Astrocyte (in vitro differentiated cells and primary cell): ENCODE measurements at regions not wholly inside any gene's neighbourhood (a gene's known extent, or its start where the extent isn't known, plus 50 kb on each side); places are given as distances from the start of the nearest gene placed in this dataset.

ENCODE experiments used
- DNase-seq: peaks from one replicate; pipeline ENCODE4 v3.0.0-alpha.2; 2010; ENCODE audit warnings: low read depth
- FAIRE-seq: peaks from 2 replicates; lab custom pipeline; 2011; peaks lifted over from hg19 to GRCh38; lab: Jason Lieb, UNC
- H2AFZ ChIP-seq: 2 replicates; pipeline ENCODE4 v1.6.0; 2012; ENCODE audit warnings: low read depth, low read length, inconsistent platforms
- H3K27ac ChIP-seq: 2 replicates; pipeline ENCODE4 v1.5.1; 2011; ENCODE audit warnings: low read depth, low read length, inconsistent platforms
- H3K27me3 ChIP-seq: 2 replicates; pipeline ENCODE4 v1.6.0; 2011; ENCODE audit warnings: low read length, inconsistent platforms; ENCODE audit not compliant: insufficient read depth
- H3K36me3 ChIP-seq: 2 replicates; pipeline ENCODE4 v1.5.1; 2011; ENCODE audit warnings: low read length, inconsistent platforms; ENCODE audit not compliant: insufficient read depth
- H3K4me1 ChIP-seq: 2 replicates; pipeline ENCODE4 v1.5.1; 2011; ENCODE audit warnings: low read length, inconsistent platforms; ENCODE audit not compliant: insufficient read depth
- H3K4me2 ChIP-seq: 2 replicates; pipeline ENCODE4 v1.6.0; 2012; ENCODE audit warnings: low read length, inconsistent platforms
- H3K4me3 ChIP-seq: 2 replicates; pipeline ENCODE4 v1.5.1; 2011; ENCODE audit warnings: low read depth, mild to moderate bottlenecking, low read length, inconsistent platforms; ENCODE audit not compliant: insufficient read depth
- H3K79me2 ChIP-seq: 2 replicates; pipeline ENCODE4 v1.6.0; 2012; ENCODE audit warnings: mild to moderate bottlenecking, low read length, inconsistent platforms; ENCODE audit not compliant: insufficient read depth
- H3K9ac ChIP-seq: 2 replicates; pipeline ENCODE4 v1.6.0; 2012; ENCODE audit warnings: mild to moderate bottlenecking, low read length, inconsistent platforms
- H3K9me3 ChIP-seq: 2 replicates; pipeline ENCODE4 v1.5.1; 2012; ENCODE audit warnings: low read depth, mild to moderate bottlenecking, low read length, inconsistent platforms; ENCODE audit not compliant: insufficient read depth
- H4K20me1 ChIP-seq: 2 replicates; pipeline ENCODE4 v1.6.0; 2012; ENCODE audit warnings: low read length, inconsistent platforms; ENCODE audit not compliant: insufficient read depth
- H3K27ac Mint-ChIP-seq: one replicate; pipeline ENCODE4 v1.8.0; 2021; ENCODE audit warnings: mild to moderate bottlenecking, mixed read lengths; ENCODE audit not compliant: unreplicated experiment
- H3K27me3 Mint-ChIP-seq: one replicate; pipeline ENCODE4 v1.8.0; 2021; ENCODE audit warnings: low read depth, mixed read lengths; ENCODE audit not compliant: unreplicated experiment
- H3K36me3 Mint-ChIP-seq: one replicate; pipeline ENCODE4 v1.8.0; 2021; ENCODE audit warnings: low read depth, mixed read lengths; ENCODE audit not compliant: unreplicated experiment
- H3K4me1 Mint-ChIP-seq: one replicate; pipeline ENCODE4 v1.8.0; 2021; ENCODE audit warnings: low read depth, mixed read lengths; ENCODE audit not compliant: unreplicated experiment
- H3K4me3 Mint-ChIP-seq: one replicate; pipeline ENCODE4 v1.8.0; 2021; ENCODE audit warnings: mild to moderate bottlenecking, moderate library complexity, mixed read lengths; ENCODE audit not compliant: unreplicated experiment
- H3K9me3 Mint-ChIP-seq: one replicate; pipeline ENCODE4 v1.8.0; 2021; ENCODE audit warnings: mild to moderate bottlenecking, mixed read lengths; ENCODE audit not compliant: unreplicated experiment
- CTCF ChIP-seq: IDR thresholded peaks from 2 replicates; pipeline ENCODE4 v1.5.1; 2011; ENCODE audit warnings: low read depth, mild to moderate bottlenecking, inconsistent platforms, low read length, moderate library complexity; ENCODE audit not compliant: insufficient read depth
- EZH2 ChIP-seq: IDR thresholded peaks from 2 replicates; pipeline ENCODE4 v1.6.1; 2012; ENCODE audit warnings: mild to moderate bottlenecking, low read length, inconsistent platforms; ENCODE audit not compliant: insufficient read depth

DNA sequence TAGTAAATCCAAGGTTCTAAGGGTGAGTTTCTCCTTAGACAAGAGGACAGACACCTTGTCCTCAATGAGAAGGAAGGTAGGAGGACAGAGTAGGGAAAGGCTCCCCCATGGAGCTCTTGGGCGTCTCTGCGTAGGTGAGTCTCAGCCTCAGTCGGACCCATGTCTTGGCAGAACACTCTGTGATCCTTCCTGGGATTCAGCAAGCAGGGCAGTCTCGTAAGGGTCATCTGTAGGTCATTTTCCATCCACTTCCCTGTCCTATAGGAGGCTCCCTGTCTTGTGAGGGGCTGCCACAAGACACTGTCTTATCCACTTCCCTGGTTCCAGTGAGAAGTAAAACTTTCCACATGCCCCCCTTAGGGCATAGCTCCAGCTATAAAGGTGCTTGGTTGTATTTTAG is 122.6 kb upstream of the TWIST2 start:
- Histone ChIP-seq H3K4me2 (no peak overlapping the region), H3K9me3 (no peaks in the 10 kb centered on the region), H3K4me3 (no peak overlapping the region), H3K9ac (no peak overlapping the region), H3K27ac (no peak overlapping the region), H3K36me3 (no peaks in the 10 kb centered on the region), H2AFZ (no peak overlapping the region), H3K4me1 (peaks cover 16% of the 10 kb centered on the region), H4K20me1 (no peaks in the 10 kb centered on the region), H3K79me2 (no peaks in the 10 kb centered on the region), H3K27me3 (peaks cover 3% of the 10 kb centered on the region)
- DNase-seq: no peak
- no peak for FAIRE-seq
- no peaks in the 10 kb centered on the region for H3K9me3 Mint-ChIP-seq
- TF ChIP-seq EZH2 (no peak), CTCF (no peak)
- H3K4me3 Mint-ChIP-seq: no peak overlapping the region
- H3K4me1 Mint-ChIP-seq: peaks cover 9% of the 10 kb centered on the region
- peaks cover 23% of the 10 kb centered on the region for H3K27me3 Mint-ChIP-seq
- no peaks in the 10 kb centered on the region for H3K36me3 Mint-ChIP-seq
- H3K27ac Mint-ChIP-seq: no peak overlapping the region

DNA sequence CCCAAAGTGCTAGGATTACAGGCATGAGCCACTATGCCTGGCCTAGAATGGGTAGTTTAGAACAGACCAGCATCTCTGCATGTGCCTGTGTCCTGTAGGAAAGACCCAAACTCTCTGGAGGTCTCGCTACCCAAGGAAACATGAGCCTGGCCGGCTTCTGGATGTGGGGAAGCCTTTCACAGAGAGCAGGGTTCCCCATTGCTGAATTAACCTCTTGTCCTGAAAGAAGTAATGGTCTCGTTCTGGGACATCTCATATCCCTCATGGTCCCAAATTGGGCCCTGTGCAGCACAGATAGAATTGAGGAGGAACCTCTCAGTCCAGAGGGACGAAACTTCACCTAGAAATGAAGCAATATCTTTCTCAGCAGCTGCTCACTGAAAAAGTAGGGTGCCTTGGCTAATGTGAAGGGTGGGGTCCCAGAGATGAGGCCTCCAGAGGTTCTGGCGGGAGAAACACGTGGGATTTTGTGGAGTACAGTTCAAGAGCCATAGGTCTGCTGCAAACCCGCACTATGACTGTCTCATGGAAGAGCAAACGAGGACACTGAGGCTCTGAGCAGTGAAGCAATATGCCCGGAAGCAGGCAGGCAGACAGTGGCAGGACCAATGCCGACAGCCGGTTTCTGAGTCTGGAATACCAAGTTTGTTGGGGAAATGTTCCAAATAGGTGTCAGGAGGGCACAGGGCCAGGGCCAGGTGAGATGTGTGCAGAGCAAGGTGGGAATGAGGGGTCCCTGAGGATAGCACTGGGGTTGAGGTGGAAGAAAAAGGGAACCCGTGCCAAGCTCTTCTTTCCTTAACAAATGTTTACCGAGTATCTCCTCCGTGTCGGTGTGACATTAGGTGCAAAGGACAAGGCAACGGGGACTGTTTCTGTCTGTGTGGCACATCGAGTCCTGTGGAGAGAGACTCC is 121.0 kb upstream of the TWIST2 start:
- DNase-seq (no peak), FAIRE-seq (no peak)
- peaks cover 9% of the 10 kb centered on the region for H3K4me1 Mint-ChIP-seq
- no peak overlapping the region for H3K27ac ChIP-seq
- no peaks in the 10 kb centered on the region for H3K9me3 Mint-ChIP-seq
- no peak overlapping the region for H3K4me2 ChIP-seq
- H3K27me3 Mint-ChIP-seq: peaks cover 21% of the 10 kb centered on the region
- no peak overlapping the region for H3K4me3 ChIP-seq
- no peaks in the 10 kb centered on the region for H3K36me3 ChIP-seq
- no peaks in the 10 kb centered on the region for H3K79me2 ChIP-seq
- peaks cover 16% of the 10 kb centered on the region for H3K4me1 ChIP-seq
- H3K27ac Mint-ChIP-seq: no peak overlapping the region
- H3K27me3 ChIP-seq: peaks cover 3% of the 10 kb centered on the region
- no peak overlapping the region for H3K9ac ChIP-seq
- no peaks in the 10 kb centered on the region for H3K36me3 Mint-ChIP-seq
- H3K4me3 Mint-ChIP-seq: no peak overlapping the region
- H4K20me1 ChIP-seq: no peaks in the 10 kb centered on the region
- H2AFZ ChIP-seq: no peak overlapping the region
- TF ChIP-seq EZH2: no peak
- TF ChIP-seq CTCF: no peak
- H3K9me3 ChIP-seq: no peaks in the 10 kb centered on the region
